ENCODE measurements at regions not wholly inside any gene's neighbourhood (a gene's known extent, or its start where the extent isn't known, plus 50 kb on each side); places are given as distances from the start of the nearest gene placed in this dataset.

GRCh38 chr1:214216021-214216420 is 64.9 kb upstream of the SMYD2 start:
- no peaks in the 10 kb centered on the region for H3K36me3 ChIP-seq
- intact Hi-C loops (cut with DNase I) = no loop called here
- no peaks in the 10 kb centered on the region for H3K4me1 ChIP-seq
- no peak for ATAC-seq
- no peak overlapping the region for H3K27ac ChIP-seq
- no peak for TF ChIP-seq CTCF (IDR thresholded peaks at IDR 0.05)
- H3K4me3 ChIP-seq = no peak overlapping the region
- no peaks in the 10 kb centered on the region for H3K9me3 ChIP-seq
- DNase-seq = no peak
- peaks cover 27% of the 10 kb centered on the region for H3K27me3 ChIP-seq

GRCh38 chr1:214216779-214217178 is 64.2 kb upstream of the SMYD2 start:
- Histone ChIP-seq H3K4me1 (no peaks in the 10 kb centered on the region), H3K4me3 (no peak overlapping the region), H3K27ac (no peak overlapping the region), H3K27me3 (peaks cover 27% of the 10 kb centered on the region), H3K9me3 (no peaks in the 10 kb centered on the region), H3K36me3 (no peaks in the 10 kb centered on the region)
- intact Hi-C loops (cut with DNase I) = no loop called here
- ATAC-seq = peak; percentile 78
- no peak for DNase-seq
- TF ChIP-seq CTCF (IDR thresholded peaks at IDR 0.05) = no peak

- Histone ChIP-seq H3K4me3 (no peak overlapping the region), H3K9me3 (no peaks in the 10 kb centered on the region), H3K4me1 (peaks cover 5% of the 10 kb centered on the region), H3K27me3 (peaks cover 27% of the 10 kb centered on the region), H3K27ac (no peak overlapping the region), H3K36me3 (no peaks in the 10 kb centered on the region)
- no peak for TF ChIP-seq CTCF (IDR thresholded peaks at IDR 0.05)
- no peak for ATAC-seq
- DNase-seq = no peak
- intact Hi-C loops (cut with DNase I) = no loop called here
These were observed 61.1 kb upstream of the SMYD2 start for GRCh38 chr1:214219902-214220301.

GRCh38 chr1:214220891-214221290 is 60.1 kb upstream of the SMYD2 start:
- no peak overlapping the region for H3K4me3 ChIP-seq
- intact Hi-C loops (cut with DNase I) = no loop called here
- H3K9me3 ChIP-seq = no peaks in the 10 kb centered on the region
- DNase-seq = no peak
- no peak for ATAC-seq
- TF ChIP-seq CTCF (IDR thresholded peaks at IDR 0.05) = no peak
- peaks cover 27% of the 10 kb centered on the region for H3K27me3 ChIP-seq
- no peak overlapping the region for H3K27ac ChIP-seq
- peaks cover 6% of the 10 kb centered on the region for H3K4me1 ChIP-seq
- no peaks in the 10 kb centered on the region for H3K36me3 ChIP-seq

GRCh38 chr1:214224611-214225354 is 56.2 kb upstream of the SMYD2 start:
- no peak overlapping the region for H3K27ac ChIP-seq

More at GRCh38 chr1:214224611-214225354, 56.2 kb upstream of the SMYD2 start:
- H3K36me3 ChIP-seq = no peaks in the 10 kb centered on the region
- ATAC-seq (peak; percentile 55), DNase-seq (no peak)
- TF ChIP-seq CTCF (IDR thresholded peaks at IDR 0.05) = no peak
- H3K4me3 ChIP-seq = peak overlapping the region; percentile 33
- H3K4me1 ChIP-seq = peaks cover 6% of the 10 kb centered on the region
- H3K27me3 ChIP-seq = peaks cover 9% of the 10 kb centered on the region
- H3K9me3 ChIP-seq = no peaks in the 10 kb centered on the region
- intact Hi-C loops (cut with DNase I) = no loop called here
